LNCAP (cell line): ENCODE measurements at regions not wholly inside any gene's neighbourhood (a gene's known extent, or its start where the extent isn't known, plus 50 kb on each side); places are given as distances from the start of the nearest gene placed in this dataset.

Experiments used
- CTCF ChIP-seq: fragments of 450-650 bp; IDR thresholded peaks from 2 replicates; pipeline ENCODE4 v1.5.1; 2017; ENCODE audit warnings: mild to moderate bottlenecking

GRCh38 chr1:244144053-244144452, 93.0 kb downstream of the ZBTB18 start:
- no peak for TF ChIP-seq CTCF

- no peak for TF ChIP-seq CTCF
These were observed 99.0 kb downstream of the ZBTB18 start for GRCh38 chr1:244150071-244150470.

GRCh38 chr1:244150665-244151064, 99.6 kb downstream of the ZBTB18 start:
- no peak for TF ChIP-seq CTCF

- no peak for TF ChIP-seq CTCF
These were observed 100.5 kb downstream of the ZBTB18 start for GRCh38 chr1:244151537-244151936.

- TF ChIP-seq CTCF = no peak
These were observed 103.4 kb downstream of the ZBTB18 start for GRCh38 chr1:244154508-244154871.

GRCh38 chr1:244154872-244155531, 103.9 kb downstream of the ZBTB18 start:
- TF ChIP-seq CTCF = no peak

- no peak for TF ChIP-seq CTCF
These were observed 104.6 kb downstream of the ZBTB18 start for GRCh38 chr1:244155661-244156060.
